GM12875 (cell line): ENCODE measurements at regions not wholly inside any gene's neighbourhood (a gene's known extent, or its start where the extent isn't known, plus 50 kb on each side); places are given as distances from the start of the nearest gene placed in this dataset.

Source experiments
- H3K4me3 ChIP-seq: one replicate; pipeline ENCODE4 v1.5.1; 2011; ENCODE audit warnings: low read depth, low read length, control low read depth
- CTCF ChIP-seq: IDR thresholded peaks from 2 replicates; pipeline ENCODE4 v1.5.1; 2011; ENCODE audit warnings: low read depth, mild to moderate bottlenecking, control low read depth, inconsistent platforms, low read length, moderate library complexity, borderline replicate concordance; ENCODE audit not compliant: insufficient read depth

DNA sequence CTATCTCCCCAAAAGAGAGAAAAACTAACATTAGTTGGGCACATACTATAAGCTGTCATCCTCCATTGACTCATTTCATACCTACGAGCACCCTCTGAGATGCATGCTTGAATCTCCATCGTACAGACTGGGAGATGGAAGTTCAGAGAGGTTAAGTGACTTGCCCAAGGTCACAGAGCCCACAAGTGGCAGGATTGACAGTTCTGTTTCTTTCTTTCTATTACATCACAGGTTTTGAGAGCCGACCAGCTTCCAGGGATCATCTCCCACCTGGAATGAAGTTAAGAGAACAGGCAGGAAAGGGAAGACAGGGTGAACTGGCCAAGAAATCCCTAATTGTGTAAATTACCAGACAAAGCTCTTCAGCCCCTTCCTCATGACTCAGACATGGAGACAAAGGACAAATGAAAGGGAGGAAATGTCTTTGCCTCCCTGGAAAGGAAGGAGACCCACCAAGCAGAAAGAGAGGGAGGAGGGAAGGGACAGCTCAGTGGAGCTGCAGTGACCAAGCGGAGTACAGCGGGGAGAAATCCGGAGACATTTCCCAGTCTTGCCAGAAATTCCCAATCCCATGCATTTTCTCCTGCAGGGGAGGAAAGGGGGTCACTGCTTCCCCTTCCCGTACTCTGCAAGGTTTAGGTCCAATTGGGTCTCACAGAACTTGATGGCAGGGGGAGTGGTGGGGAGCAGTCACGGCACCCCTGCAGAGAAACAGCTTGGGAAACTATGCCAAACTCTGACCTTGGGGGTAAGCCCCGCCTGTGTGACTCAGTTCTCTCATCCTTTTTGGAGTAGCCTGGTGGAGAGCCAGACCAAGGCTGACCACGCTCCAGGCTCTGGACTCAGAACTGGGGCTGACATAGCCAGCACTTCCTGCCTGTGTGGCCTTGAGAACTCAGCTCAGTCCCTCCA lies 154.3 kb downstream of the ANKRD60 start:
- no peak overlapping the region for H3K4me3 ChIP-seq
- TF ChIP-seq CTCF: no peak

DNA sequence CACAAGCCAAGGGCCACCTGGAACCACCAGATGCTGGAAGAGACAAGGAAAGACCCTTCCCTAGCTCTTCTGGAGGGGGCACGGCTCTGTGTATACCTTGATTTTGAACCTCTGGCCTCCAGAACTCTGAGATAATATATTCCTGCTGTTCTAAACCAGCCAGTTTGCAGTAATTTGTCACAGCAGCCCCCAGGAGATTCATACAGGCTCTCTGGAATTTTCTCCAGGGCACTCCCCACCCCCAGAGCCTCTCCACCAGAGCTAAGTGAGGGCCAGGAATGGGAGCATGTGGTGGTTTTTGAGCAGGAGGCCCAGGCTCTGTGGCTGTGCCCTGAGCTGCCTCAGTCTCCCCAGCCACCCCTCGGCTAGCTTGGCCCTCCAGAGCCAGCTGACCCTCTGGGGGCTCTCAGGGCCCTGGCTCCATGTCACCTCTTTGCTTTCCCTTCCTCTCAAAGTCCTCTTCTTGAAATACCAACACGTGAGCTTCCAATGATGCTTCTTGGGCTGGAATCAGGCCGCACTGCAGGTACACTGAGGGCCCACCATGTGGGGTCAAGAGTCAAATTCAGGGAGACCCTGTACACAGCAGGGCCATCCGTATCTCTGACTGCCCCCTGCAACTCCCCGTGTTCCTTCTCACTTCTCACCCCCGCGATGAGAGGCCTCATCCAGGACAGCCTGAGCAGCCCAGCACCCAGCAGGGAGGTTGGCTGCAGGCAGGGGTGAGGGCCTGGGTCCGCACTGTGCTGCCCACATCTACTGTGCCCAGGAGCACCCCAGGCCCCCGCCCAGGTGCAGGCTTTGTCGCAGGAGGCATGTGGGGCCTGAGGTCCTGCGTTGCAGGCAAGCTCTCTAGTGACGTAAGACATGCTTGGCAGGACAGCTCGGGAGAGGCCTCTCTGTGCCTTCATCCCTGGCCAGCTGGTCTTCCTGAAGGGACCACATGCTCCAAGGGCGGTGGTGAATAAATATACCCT lies 155.5 kb downstream of the ANKRD60 start:
- no peak for TF ChIP-seq CTCF

GRCh38 chr20:58071991-58072390 lies 156.5 kb downstream of the ANKRD60 start:
- no peak for TF ChIP-seq CTCF
- H3K4me3 ChIP-seq: no peak overlapping the region

More for the DNA sequence above, 155.5 kb downstream of the ANKRD60 start:
- H3K4me3 ChIP-seq: no peak overlapping the region

DNA sequence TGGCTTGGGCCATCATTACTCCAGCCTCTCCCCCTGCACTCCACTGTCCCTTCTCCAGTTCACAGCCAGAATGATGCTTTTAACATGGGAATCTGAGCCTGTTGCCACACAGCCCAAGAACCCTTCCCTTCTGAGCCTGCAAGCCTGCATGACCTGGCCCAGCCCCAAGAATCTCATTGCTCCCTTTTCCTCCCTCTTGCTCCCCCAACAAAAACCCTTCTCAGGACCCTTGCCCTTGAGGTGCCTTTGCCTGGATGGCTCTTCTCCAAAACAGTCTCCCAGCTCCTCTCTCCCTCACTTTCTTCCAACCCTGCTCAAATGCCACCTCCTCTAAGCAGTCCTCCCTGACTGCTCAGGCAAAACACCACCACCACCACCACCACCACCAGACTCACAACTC lies 157.2 kb downstream of the ANKRD60 start:
- no peak overlapping the region for H3K4me3 ChIP-seq
- no peak for TF ChIP-seq CTCF

DNA sequence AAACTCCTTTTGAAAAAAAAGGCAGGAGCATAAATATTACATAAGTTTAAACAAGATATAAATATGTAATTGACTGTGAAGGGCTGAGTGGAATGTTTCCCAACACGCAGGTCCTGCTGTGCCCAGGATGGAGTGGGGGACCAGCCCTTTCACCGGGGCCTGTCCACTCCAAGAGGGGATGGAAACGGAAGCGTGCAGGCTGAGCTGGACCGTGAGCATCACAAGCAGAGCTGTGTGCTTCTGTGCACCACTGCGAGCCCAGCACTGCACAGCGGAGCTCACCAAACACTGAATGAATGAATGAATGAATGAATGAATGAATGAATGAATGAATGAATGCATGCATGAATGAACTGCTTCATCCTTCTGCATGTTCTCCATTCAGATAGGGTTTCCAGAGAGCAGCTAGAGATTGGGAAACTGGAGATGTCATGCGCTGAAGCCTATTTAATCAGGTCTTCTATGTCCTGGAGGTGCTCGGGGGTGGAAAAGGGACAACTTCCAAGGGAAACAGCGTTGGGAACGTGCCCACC lies 157.7 kb downstream of the ANKRD60 start:
- no peak overlapping the region for H3K4me3 ChIP-seq
- no peak for TF ChIP-seq CTCF

DNA sequence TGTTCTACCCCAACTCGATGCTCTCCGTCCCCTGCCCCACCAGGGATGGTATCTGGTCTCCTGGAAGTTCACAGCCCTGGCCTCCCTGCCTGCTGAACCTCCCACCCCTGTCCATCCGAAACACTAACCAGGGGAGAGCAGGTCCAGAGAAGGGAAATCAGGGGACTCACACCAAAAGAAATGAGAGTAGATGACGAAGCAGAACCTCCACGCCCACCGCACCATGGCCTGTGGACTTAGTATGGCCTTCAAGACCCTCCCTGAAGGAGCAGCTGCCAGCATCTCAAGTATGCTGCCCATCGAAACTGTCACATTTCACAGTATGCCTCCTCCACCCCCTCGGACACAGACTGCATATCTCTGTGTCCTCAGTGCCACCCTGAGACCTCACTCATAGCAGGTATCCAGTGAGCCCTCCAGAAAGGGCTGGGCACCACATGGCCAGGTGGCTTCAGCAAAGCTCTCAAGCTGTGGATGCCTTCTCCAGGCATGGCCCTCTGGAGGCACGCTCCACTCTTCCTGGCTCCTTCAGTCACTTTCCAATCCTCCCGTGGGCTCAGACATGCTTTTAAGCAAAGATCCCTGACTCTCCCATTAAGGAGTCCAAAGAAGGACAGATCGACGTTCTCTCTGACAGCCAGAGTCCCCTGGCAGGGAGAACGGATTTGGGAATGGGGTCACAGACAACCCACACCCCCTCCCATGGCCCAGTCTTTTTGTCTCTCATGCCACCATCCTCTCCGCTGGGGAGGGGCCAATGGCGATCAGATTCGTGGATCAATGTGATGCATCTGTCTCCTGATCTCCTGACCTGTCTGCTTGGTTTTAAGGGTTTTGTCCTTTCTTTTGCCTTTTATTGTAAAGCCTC lies 158.4 kb downstream of the ANKRD60 start:
- H3K4me3 ChIP-seq: no peak overlapping the region
- TF ChIP-seq CTCF: no peak
